K562 (cell line): ENCODE measurements at regions not wholly inside any gene's neighbourhood (a gene's known extent, or its start where the extent isn't known, plus 50 kb on each side); places are given as distances from the start of the nearest gene placed in this dataset.

Source experiments
- ATAC-seq: fragments of 200-7000 bp; cut with Tn5 transposase; 3 replicates; pipeline ENCODE4 v1.9.1; 2020; ENCODE audit warnings: moderate library complexity
- BruUV-seq: library from RNA; stranded (reverse); fragments of 400-500 nt; replicated peaks from 2 replicates; lab custom pipeline; 2021; lab: Mats Ljungman, UMichigan
- CTCF ChIA-PET: fragments of 300-600 bp; formaldehyde crosslinking; extraction: SDS; loops from one replicate; lab custom pipeline; 2021; ENCODE audit warnings: low intra/inter-chr PET ratio; lab: Yijun Ruan, JAX
- POLR2A ChIA-PET: fragments of 300-600, 350-650 bp; sonication (Branson Sonifier 250); formaldehyde crosslinking; extraction: SDS; loops from one replicate; lab custom pipeline; 2021; ENCODE audit warnings: antibody characterized with exemption, inconsistent platforms; lab: Yijun Ruan, JAX
- DNase-seq, 4 experiments: peaks; one replicate each; pipeline versions ENCODE4 v3.0.0 to v3.0.0-alpha.2; 2011 to 2018; ENCODE audit warnings: low spot score in 3 of 4, mixed read lengths in 3 of 4; ENCODE audit errors: extremely low read depth in 1 of 4
- FAIRE-seq: peaks from 2 replicates; lab custom pipeline; 2011; peaks lifted over from hg19 to GRCh38; lab: Jason Lieb, UNC
- H2AFZ ChIP-seq: 2 replicates; pipeline ENCODE4 v1.6.0; 2011; ENCODE audit warnings: low read depth, low read length, control low read depth, inconsistent platforms
- H3K27ac ChIP-seq: fragments of 200-600 bp; 3 replicates; pipeline ENCODE4 v1.8.0; 2011; ENCODE audit warnings: low read depth, mild to moderate bottlenecking, control low read depth, inconsistent platforms, low read length, moderate library complexity, mixed read lengths; ENCODE audit errors: extremely low read depth
- H3K27me3 ChIP-seq, 2 experiments: fragments of 300-600 bp in 1 of 2; 2 replicates in 1 of 2; 3 replicates in 1 of 2; pipeline versions ENCODE4 v1.6.0 to v1.8.0; 2011; ENCODE audit warnings: inconsistent platforms in 2 of 2, low read length in 2 of 2, mild to moderate bottlenecking in 1 of 2, mixed read lengths in 1 of 2, moderate library complexity in 1 of 2; ENCODE audit not compliant: control insufficient read depth in 2 of 2, insufficient read depth in 2 of 2
- H3K36me3 ChIP-seq: fragments of 300-600 bp; 3 replicates; pipeline ENCODE4 v1.8.0; 2011; ENCODE audit warnings: mild to moderate bottlenecking, low read length, inconsistent platforms; ENCODE audit not compliant: control insufficient read depth, insufficient read depth
- H3K4me1 ChIP-seq, 2 experiments: fragments of 200-600 bp in 1 of 2; replicated peaks in 1 of 2; 2 replicates in 1 of 2; 3 replicates in 1 of 2; pipeline versions ENCODE4 v1.5.1 to v1.8.0; 2011; ENCODE audit warnings: inconsistent platforms in 2 of 2, low read length in 2 of 2, mild to moderate bottlenecking in 1 of 2, mixed read lengths in 1 of 2, moderate library complexity in 1 of 2; ENCODE audit not compliant: control insufficient read depth in 2 of 2, insufficient read depth in 2 of 2
- H3K4me2 ChIP-seq: 2 replicates; pipeline ENCODE4 v1.6.1; 2011; ENCODE audit warnings: low read length, control low read depth, inconsistent platforms, mixed read lengths; ENCODE audit not compliant: insufficient read depth
- H3K4me3 ChIP-seq: fragments of 200-600 bp; sonication (generic), shearing (Covaris generic); 2 replicates; pipeline ENCODE4 v1.5.1; 2016; ENCODE audit warnings: control low read depth, inconsistent platforms
- H3K79me2 ChIP-seq: fragments of 200-600 bp; 3 replicates; pipeline ENCODE4 v1.8.0; 2011; ENCODE audit warnings: low read length, inconsistent platforms; ENCODE audit not compliant: control insufficient read depth, insufficient read depth
- H3K9ac ChIP-seq, 2 experiments: 2 replicates each; pipeline versions ENCODE4 v1.6.0 to v1.6.1; 2011; ENCODE audit warnings: low read depth in 2 of 2, low read length in 2 of 2, control low read depth in 1 of 2, inconsistent platforms in 1 of 2, mild to moderate bottlenecking in 1 of 2, mixed read lengths in 1 of 2; ENCODE audit not compliant: insufficient read depth in 1 of 2
- H3K9me1 ChIP-seq: one replicate; pipeline ENCODE4 v1.6.0; 2011; ENCODE audit warnings: inconsistent platforms, mild to moderate bottlenecking, low read length, moderate library complexity; ENCODE audit not compliant: control insufficient read depth, insufficient read depth
- H3K9me3 ChIP-seq: replicated peaks from 2 replicates; pipeline ENCODE4 v1.5.1; 2011; ENCODE audit warnings: low read depth, low read length, inconsistent platforms; ENCODE audit not compliant: control insufficient read depth, insufficient read depth
- H4K20me1 ChIP-seq: replicated peaks from 2 replicates; pipeline ENCODE4 v1.6.1; 2011; ENCODE audit warnings: low read length, inconsistent platforms, mixed read lengths; ENCODE audit not compliant: control insufficient read depth, insufficient read depth
- BACH1 ChIP-seq: fragments of 200-800 bp; sonication (Bioruptor generic); IDR thresholded peaks from 2 replicates; pipeline ENCODE4 v1.6.1; 2016; ENCODE audit warnings: missing genetic modification characterization, missing compliant biosample characterization
- CC2D1A ChIP-seq: fragments of 450-650 bp; IDR thresholded peaks from 2 replicates; pipeline ENCODE4 v1.6.1; 2017; ENCODE audit warnings: mild to moderate bottlenecking
- NELFE ChIP-seq: IDR thresholded peaks from 2 replicates; pipeline ENCODE4 v1.6.1; 2011; ENCODE audit warnings: mild to moderate bottlenecking; ENCODE audit not compliant: insufficient read depth, insufficient read length
- RBM34 ChIP-seq: fragments of 200-400 bp; formaldehyde crosslinking; IDR thresholded peaks from 2 replicates; pipeline ENCODE4 v1.6.1; 2018; ENCODE audit warnings: low read length, borderline replicate concordance; ENCODE audit not compliant: insufficient read depth
- RFX5 ChIP-seq: IDR thresholded peaks from 2 replicates; pipeline ENCODE4 v1.6.1; 2011; ENCODE audit warnings: low read depth, mild to moderate bottlenecking, improper control_type of control experiment, low read length
- ZC3H4 ChIP-seq: sonication (generic); formaldehyde crosslinking; IDR thresholded peaks from 2 replicates; pipeline ENCODE4 v1.9.0; 2021; ENCODE audit warnings: missing genetic modification reagents, borderline replicate concordance
- ZFPM2 ChIP-seq: fragments of 250-450 bp; sonication (Bioruptor Pico); IDR thresholded peaks from 2 replicates; pipeline ENCODE4 v1.5.1; 2022; ENCODE audit warnings: mild to moderate bottlenecking
- ZNF134 ChIP-seq: fragments of 250-450 bp; sonication (Bioruptor Pico); conservative IDR thresholded peaks from 2 replicates; pipeline ENCODE4 v1.4.0; 2020
- ZNF830 ChIP-seq: fragments of 250-450 bp; sonication (Bioruptor Pico); IDR thresholded peaks from 2 replicates; pipeline ENCODE4 v1.5.0; 2021; ENCODE audit warnings: mild to moderate bottlenecking
- WGBS: fragments of 100-300 bp; shearing (Covaris generic); methylation state at CpG from one replicate; pipeline ENCODE4 v1.1.6; 2016; ENCODE audit warnings: low coverage, mixed read lengths; ENCODE audit not compliant: insufficient coverage; ENCODE audit errors: missing lambda C conversion rate; 5-methylcytosine and 5-hydroxymethylcytosine counted together
- in situ Hi-C: fragments of 300-500 bp; cut with MboI; formaldehyde crosslinking; loops from 4 replicates; pipeline ENCODE4 v1.15.0; 2018; ENCODE audit warnings: inconsistent platforms, mixed read lengths
- intact Hi-C: fragments of 100-400 bp; cut with micrococcal nuclease; formaldehyde crosslinking; loops from 2 replicates; pipeline ENCODE4 v1.14.2; 2022
- TF ChIP-seq, protein P1 (sequence below): fragments of 450-650 bp; IDR thresholded peaks from 2 replicates; pipeline ENCODE4 v1.6.1; 2017; ENCODE audit warnings: mild to moderate bottlenecking, moderate library complexity
- TF ChIP-seq, protein P2 (sequence below): fragments of 450-650 bp; formaldehyde crosslinking; IDR thresholded peaks from 2 replicates; pipeline ENCODE4 v1.4.0; 2020; ENCODE audit warnings: mild to moderate bottlenecking, moderate library complexity

- intact Hi-C loops: no loop called here
- ATAC-seq (no peak), DNase-seq (no peak)
These were observed 972.0 kb upstream of the RBFOX1 start for GRCh38 chr16:6360641-6361040.

DNA sequence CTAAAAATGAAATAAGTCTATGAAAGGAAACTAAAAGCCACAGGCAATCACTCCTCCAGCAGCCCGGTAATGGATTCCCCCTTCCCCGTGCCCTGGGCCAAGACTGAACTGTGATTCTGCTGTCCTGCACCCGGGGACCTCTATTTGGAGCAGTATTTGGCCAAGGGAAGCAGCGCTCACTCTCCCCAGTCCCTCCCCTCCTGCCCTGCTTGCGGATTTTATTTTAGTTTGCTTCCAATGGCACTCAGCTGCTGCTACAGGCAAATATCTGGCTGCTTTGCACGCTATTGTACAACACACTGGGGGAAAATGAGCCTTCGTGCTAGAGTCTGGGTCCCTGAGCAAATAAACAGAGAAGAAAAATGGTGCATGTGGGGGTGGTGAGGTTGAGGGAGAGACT, 975.7 kb upstream of the RBFOX1 start:
- no peak for ATAC-seq
- Histone ChIP-seq H3K9ac (no peak overlapping the region), H3K27ac (no peak overlapping the region), H4K20me1 (no peaks in the 10 kb centered on the region)
- ChIA-PET POLR2A (interaction anchor here (0.6 kb wide), 1 partner anchor 35 kb away, joined by 3 read pairs; no protein-coding TSS in a partner anchor), CTCF (no interaction called here)
- TF ChIP-seq ZC3H4 (CRISPR knock-in tag) (no peak), ZNF134 (no peak), BACH1 (no peak), ZFPM2 (CRISPR knock-in tag) (no peak), ZNF830 (CRISPR knock-in tag) (no peak), CC2D1A (no peak)
- TF ChIP-seq, protein P1, sequence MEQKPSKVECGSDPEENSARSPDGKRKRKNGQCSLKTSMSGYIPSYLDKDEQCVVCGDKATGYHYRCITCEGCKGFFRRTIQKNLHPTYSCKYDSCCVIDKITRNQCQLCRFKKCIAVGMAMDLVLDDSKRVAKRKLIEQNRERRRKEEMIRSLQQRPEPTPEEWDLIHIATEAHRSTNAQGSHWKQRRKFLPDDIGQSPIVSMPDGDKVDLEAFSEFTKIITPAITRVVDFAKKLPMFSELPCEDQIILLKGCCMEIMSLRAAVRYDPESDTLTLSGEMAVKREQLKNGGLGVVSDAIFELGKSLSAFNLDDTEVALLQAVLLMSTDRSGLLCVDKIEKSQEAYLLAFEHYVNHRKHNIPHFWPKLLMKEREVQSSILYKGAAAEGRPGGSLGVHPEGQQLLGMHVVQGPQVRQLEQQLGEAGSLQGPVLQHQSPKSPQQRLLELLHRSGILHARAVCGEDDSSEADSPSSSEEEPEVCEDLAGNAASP: no peak
- TF ChIP-seq, protein P2, sequence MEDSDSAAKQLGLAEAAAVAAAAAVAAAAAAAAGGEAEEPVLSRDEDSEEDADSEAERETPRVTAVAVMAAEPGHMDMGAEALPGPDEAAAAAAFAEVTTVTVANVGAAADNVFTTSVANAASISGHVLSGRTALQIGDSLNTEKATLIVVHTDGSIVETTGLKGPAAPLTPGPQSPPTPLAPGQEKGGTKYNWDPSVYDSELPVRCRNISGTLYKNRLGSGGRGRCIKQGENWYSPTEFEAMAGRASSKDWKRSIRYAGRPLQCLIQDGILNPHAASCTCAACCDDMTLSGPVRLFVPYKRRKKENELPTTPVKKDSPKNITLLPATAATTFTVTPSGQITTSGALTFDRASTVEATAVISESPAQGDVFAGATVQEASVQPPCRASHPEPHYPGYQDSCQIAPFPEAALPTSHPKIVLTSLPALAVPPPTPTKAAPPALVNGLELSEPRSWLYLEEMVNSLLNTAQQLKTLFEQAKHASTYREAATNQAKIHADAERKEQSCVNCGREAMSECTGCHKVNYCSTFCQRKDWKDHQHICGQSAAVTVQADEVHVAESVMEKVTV: no peak
- TF ChIP-seq, all 486 proteins: peak for 0
- H3K9me1 ChIP-seq: no peaks in the 10 kb centered on the region
- no peaks in the 10 kb centered on the region for H3K27me3 ChIP-seq
- WGBS: 0% methylated on average over 7 of the region's 7 CpGs
- DNase-seq: no peak
- intact Hi-C loops (no loop called here), in situ Hi-C loops (no loop called here)
- H3K36me3 ChIP-seq: no peaks in the 10 kb centered on the region
- BruUV-seq: no TSS peak
- no peaks in the 10 kb centered on the region for H3K79me2 ChIP-seq
- H3K9me3 ChIP-seq: no peaks in the 10 kb centered on the region
- no peak overlapping the region for H3K4me2 ChIP-seq
- no peak overlapping the region for H2AFZ ChIP-seq
- no peaks in the 10 kb centered on the region for H3K4me1 ChIP-seq
- no peak overlapping the region for H3K4me3 ChIP-seq
- no peak for FAIRE-seq

More at GRCh38 chr16:6360641-6361040, 972.0 kb upstream of the RBFOX1 start:
- no peak for FAIRE-seq
- H2AFZ ChIP-seq: no peak overlapping the region
- H4K20me1 ChIP-seq: no peaks in the 10 kb centered on the region
- no peaks in the 10 kb centered on the region; a peak in 1 of 5 replicates for H3K27me3 ChIP-seq
- H3K9me3 ChIP-seq: no peaks in the 10 kb centered on the region
- no peak overlapping the region for H3K9ac ChIP-seq
- no peak overlapping the region for H3K4me2 ChIP-seq
- H3K9me1 ChIP-seq: no peaks in the 10 kb centered on the region
- no TSS peak for BruUV-seq
- H3K4me3 ChIP-seq: no peak overlapping the region
- CTCF ChIA-PET: no interaction called here
- WGBS: 11% methylated on average over 7 of the region's 7 CpGs
- TF ChIP-seq RFX5 (no peak), RBM34 (no peak), NELFE (no peak)
- H3K36me3 ChIP-seq: no peaks in the 10 kb centered on the region
- H3K79me2 ChIP-seq: no peaks in the 10 kb centered on the region
- in situ Hi-C loops: no loop called here
- POLR2A ChIA-PET: no interaction called here
- H3K27ac ChIP-seq: no peak overlapping the region
- H3K4me1 ChIP-seq: no peaks in the 10 kb centered on the region
